Caco-2 (cell line): ENCODE measurements at regions not wholly inside any gene's neighbourhood (a gene's known extent, or its start where the extent isn't known, plus 50 kb on each side); places are given as distances from the start of the nearest gene placed in this dataset.

Experiments used
- BruUV-seq: library from RNA; stranded (reverse); fragments of 400-500 nt; replicated peaks from 2 replicates; lab custom pipeline; 2021; lab: Mats Ljungman, UMichigan
- CTCF ChIA-PET: fragments of 300-600 bp; sonication (Branson Sonifier 250); formaldehyde crosslinking; loops from one replicate; lab custom pipeline; 2022; ENCODE audit warnings: antibody characterized with exemption; lab: Charles Lee
- POLR2A ChIA-PET: fragments of 300-600 bp; sonication (Branson Sonifier 250); formaldehyde crosslinking; loops from one replicate; lab custom pipeline; 2022; ENCODE audit warnings: antibody characterized with exemption; lab: Charles Lee
- DNase-seq, 2 experiments: peaks; one replicate each; pipeline versions ENCODE4 v3.0.0 to v3.0.0-alpha.2; 2020 to 2022
- H3K27me3 ChIP-seq: replicated peaks from 2 replicates; pipeline ENCODE4 v1.6.0; 2011; ENCODE audit warnings: low read length; ENCODE audit not compliant: control insufficient read depth, insufficient read depth
- H3K36me3 ChIP-seq: 2 replicates; pipeline ENCODE4 v1.5.1; 2011; ENCODE audit warnings: low read length; ENCODE audit not compliant: control insufficient read depth, insufficient read depth
- H3K4me1 ChIP-seq: fragments of 250-450 bp; sonication (Bioruptor Pico); 2 replicates; pipeline ENCODE4 v1.5.1; 2020; ENCODE audit warnings: mild to moderate bottlenecking
- H3K4me3 ChIP-seq: 2 replicates; pipeline ENCODE4 v1.5.1; 2011; ENCODE audit warnings: low read depth, mild to moderate bottlenecking, control low read depth, low read length
- H3K9me3 ChIP-seq: fragments of 250-450 bp; sonication (Bioruptor Pico); 2 replicates; pipeline ENCODE4 v1.5.1; 2020; ENCODE audit warnings: mild to moderate bottlenecking, moderate library complexity
- H3K27ac Mint-ChIP-seq: one replicate; pipeline ENCODE4 v1.8.0; 2022; ENCODE audit warnings: mixed read lengths; ENCODE audit not compliant: unreplicated experiment
- H3K27me3 Mint-ChIP-seq: one replicate; pipeline ENCODE4 v1.8.0; 2022; ENCODE audit warnings: mixed read lengths; ENCODE audit not compliant: insufficient read depth, unreplicated experiment
- H3K36me3 Mint-ChIP-seq: one replicate; pipeline ENCODE4 v1.8.0; 2022; ENCODE audit warnings: mild to moderate bottlenecking, mixed read lengths; ENCODE audit not compliant: insufficient read depth, unreplicated experiment
- H3K4me1 Mint-ChIP-seq: one replicate; pipeline ENCODE4 v1.8.0; 2022; ENCODE audit warnings: low read depth, mixed read lengths; ENCODE audit not compliant: unreplicated experiment
- H3K4me3 Mint-ChIP-seq: one replicate; pipeline ENCODE4 v1.8.0; 2022; ENCODE audit warnings: mild to moderate bottlenecking, moderate library complexity, mixed read lengths; ENCODE audit not compliant: unreplicated experiment
- H3K9me3 Mint-ChIP-seq: one replicate; pipeline ENCODE4 v1.8.0; 2022; ENCODE audit warnings: mixed read lengths; ENCODE audit not compliant: unreplicated experiment
- intact Hi-C: fragments of 100-400 bp; cut with micrococcal nuclease; formaldehyde crosslinking; loops from one replicate; pipeline ENCODE4 v1.10.0; 2022; ENCODE audit not compliant: unreplicated experiment
- TF ChIP-seq, protein P1 (sequence below), 2 experiments: fragments of 200-600 bp in 1 of 2; IDR thresholded peaks; 1 replicate in 1 of 2; 2 replicates in 1 of 2; pipeline versions ENCODE4 v1.5.1 to v1.8.0; 2011 to 2022; ENCODE audit warnings: antibody characterized with exemption in 1 of 2, control low read depth in 1 of 2, inconsistent platforms in 1 of 2, low read depth in 1 of 2, low read length in 1 of 2, mild to moderate bottlenecking in 1 of 2, moderate library complexity in 1 of 2; ENCODE audit not compliant: insufficient read depth in 1 of 2, severe bottlenecking in 1 of 2, unreplicated experiment in 1 of 2

GRCh38 chr6:22455378-22455777 lies 114.0 kb upstream of the HDGFL1 start:
- no peaks in the 10 kb centered on the region for H3K27me3 Mint-ChIP-seq
- POLR2A ChIA-PET, result no interaction called here
- no peak overlapping the region for H3K27ac Mint-ChIP-seq
- no peaks in the 10 kb centered on the region for H3K36me3 Mint-ChIP-seq
- Histone ChIP-seq H3K27me3 (no peaks in the 10 kb centered on the region), H3K9me3 (peaks cover 7% of the 10 kb centered on the region; the same call in 1 of the 2 replicates), H3K36me3 (no peaks in the 10 kb centered on the region), H3K4me1 (no peaks in the 10 kb centered on the region), H3K4me3 (no peak overlapping the region)
- no peaks in the 10 kb centered on the region for H3K4me1 Mint-ChIP-seq
- TF ChIP-seq, protein P1, sequence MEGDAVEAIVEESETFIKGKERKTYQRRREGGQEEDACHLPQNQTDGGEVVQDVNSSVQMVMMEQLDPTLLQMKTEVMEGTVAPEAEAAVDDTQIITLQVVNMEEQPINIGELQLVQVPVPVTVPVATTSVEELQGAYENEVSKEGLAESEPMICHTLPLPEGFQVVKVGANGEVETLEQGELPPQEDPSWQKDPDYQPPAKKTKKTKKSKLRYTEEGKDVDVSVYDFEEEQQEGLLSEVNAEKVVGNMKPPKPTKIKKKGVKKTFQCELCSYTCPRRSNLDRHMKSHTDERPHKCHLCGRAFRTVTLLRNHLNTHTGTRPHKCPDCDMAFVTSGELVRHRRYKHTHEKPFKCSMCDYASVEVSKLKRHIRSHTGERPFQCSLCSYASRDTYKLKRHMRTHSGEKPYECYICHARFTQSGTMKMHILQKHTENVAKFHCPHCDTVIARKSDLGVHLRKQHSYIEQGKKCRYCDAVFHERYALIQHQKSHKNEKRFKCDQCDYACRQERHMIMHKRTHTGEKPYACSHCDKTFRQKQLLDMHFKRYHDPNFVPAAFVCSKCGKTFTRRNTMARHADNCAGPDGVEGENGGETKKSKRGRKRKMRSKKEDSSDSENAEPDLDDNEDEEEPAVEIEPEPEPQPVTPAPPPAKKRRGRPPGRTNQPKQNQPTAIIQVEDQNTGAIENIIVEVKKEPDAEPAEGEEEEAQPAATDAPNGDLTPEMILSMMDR (IDR thresholded peaks at IDR 0.05; ENCODE audit: insufficient read depth in 1 of 2, low read depth in 1 of 2, low read length in 1 of 2, severe bottlenecking in 1 of 2, unreplicated experiment in 1 of 2), result no peak
- intact Hi-C loops, result no loop called here
- BruUV-seq, result no TSS peak
- CTCF ChIA-PET, result no interaction called here
- no peak overlapping the region for H3K4me3 Mint-ChIP-seq
- no peak for DNase-seq
- H3K9me3 Mint-ChIP-seq, result no peaks in the 10 kb centered on the region

GRCh38 chr6:22457996-22458395 lies 111.4 kb upstream of the HDGFL1 start:
- BruUV-seq, result no TSS peak
- POLR2A ChIA-PET, result no interaction called here
- no peak overlapping the region for H3K4me3 ChIP-seq
- TF ChIP-seq, protein P1 (IDR thresholded peaks at IDR 0.05; ENCODE audit: insufficient read depth in 1 of 2, low read depth in 1 of 2, low read length in 1 of 2, severe bottlenecking in 1 of 2, unreplicated experiment in 1 of 2), result no peak
- peaks cover 7% of the 10 kb centered on the region; the same call in 1 of the 2 replicates for H3K9me3 ChIP-seq
- Mint-ChIP-seq H3K27ac (no peak overlapping the region), H3K27me3 (no peaks in the 10 kb centered on the region), H3K9me3 (no peaks in the 10 kb centered on the region), H3K4me1 (no peaks in the 10 kb centered on the region), H3K4me3 (no peak overlapping the region), H3K36me3 (no peaks in the 10 kb centered on the region)
- intact Hi-C loops, result no loop called here
- H3K27me3 ChIP-seq, result no peaks in the 10 kb centered on the region
- H3K4me1 ChIP-seq, result no peaks in the 10 kb centered on the region
- CTCF ChIA-PET, result no interaction called here
- no peak for DNase-seq
- no peaks in the 10 kb centered on the region for H3K36me3 ChIP-seq

GRCh38 chr6:22466665-22467245 lies 102.6 kb upstream of the HDGFL1 start:
- POLR2A ChIA-PET, result no interaction called here
- intact Hi-C loops, result no loop called here
- Histone ChIP-seq H3K4me3 (no peak overlapping the region), H3K4me1 (no peaks in the 10 kb centered on the region), H3K36me3 (no peaks in the 10 kb centered on the region), H3K27me3 (no peaks in the 10 kb centered on the region), H3K9me3 (no peaks in the 10 kb centered on the region)
- CTCF ChIA-PET, result no interaction called here
- no peaks in the 10 kb centered on the region for H3K27me3 Mint-ChIP-seq
- no peak for DNase-seq
- BruUV-seq, result no TSS peak
- TF ChIP-seq, protein P1 (IDR thresholded peaks at IDR 0.05; ENCODE audit: insufficient read depth in 1 of 2, low read depth in 1 of 2, low read length in 1 of 2, severe bottlenecking in 1 of 2, unreplicated experiment in 1 of 2), result no peak
- peaks cover 10% of the 10 kb centered on the region for H3K4me1 Mint-ChIP-seq
- H3K9me3 Mint-ChIP-seq, result no peaks in the 10 kb centered on the region
- no peaks in the 10 kb centered on the region for H3K36me3 Mint-ChIP-seq
- no peak overlapping the region for H3K27ac Mint-ChIP-seq
- H3K4me3 Mint-ChIP-seq, result no peak overlapping the region
